ENCODE measurements at regions not wholly inside any gene's neighbourhood (a gene's known extent, or its start where the extent isn't known, plus 50 kb on each side); places are given as distances from the start of the nearest gene placed in this dataset.

DNA sequence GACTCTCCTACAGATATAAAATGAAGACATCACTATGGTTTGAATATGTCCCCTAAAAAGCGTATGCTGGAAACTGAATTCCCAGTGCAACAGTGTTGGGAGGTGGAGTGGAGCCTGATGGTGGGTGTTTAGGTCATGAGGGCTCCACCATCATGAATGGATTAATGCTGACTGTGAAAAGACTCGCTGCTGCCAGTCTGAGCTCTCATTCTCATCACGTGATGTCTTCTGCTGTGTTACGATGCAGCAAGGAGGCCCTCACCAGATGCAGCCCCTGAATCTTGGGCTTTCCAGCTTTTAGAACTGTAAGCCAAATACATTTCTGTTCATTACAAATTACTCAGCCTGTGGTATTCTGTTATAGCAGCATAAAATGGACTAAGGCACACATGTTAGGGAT, 73.8 kb upstream of the PPP2R5A start:
- no CpG with 5 or more reads among the region's 4 CpGs for WGBS, 2 experiments (ENCODE audit: extremely low coverage in 2 of 2, insufficient read length in 1 of 2)

More for the DNA sequence above, 73.8 kb upstream of the PPP2R5A start:
- Histone ChIP-seq H4K5ac (ENCODE audit: low read depth, low read length) (no peak overlapping the region), H3K4me2 (ENCODE audit: low read depth, low read length) (no peak overlapping the region), H2AFZ (replicated peaks; ENCODE audit: low read length, poor library complexity) (no peak overlapping the region), H2BK120ac (ENCODE audit: low read depth, low read length) (no peak overlapping the region), H4K20me1 (ENCODE audit: insufficient read depth, low read length) (no peaks in the 10 kb centered on the region), H3K9ac (ENCODE audit: low read depth, low read length) (no peak overlapping the region), H3K18ac (ENCODE audit: low read depth, low read length) (no peak overlapping the region), H3K9me1 (ENCODE audit: insufficient read depth, low read length) (no peaks in the 10 kb centered on the region), H3K4me1 (ENCODE audit: control insufficient read depth, insufficient read depth, low read length) (no peaks in the 10 kb centered on the region), H4K91ac (ENCODE audit: insufficient read depth, low read depth, low read length) (no peak overlapping the region), H2AK5ac (ENCODE audit: low read depth, low read length) (no peak overlapping the region), H2BK5ac (ENCODE audit: low read depth, low read length, poor library complexity, severe bottlenecking) (no peak overlapping the region), H3K4me3 (ENCODE audit: insufficient read depth, low read depth, low read length) (no peak overlapping the region), H3K79me1 (ENCODE audit: low read depth in 1 of 2, low read length in 2 of 2) (no peaks in the 10 kb centered on the region), H2BK15ac (ENCODE audit: low read depth, low read length) (no peak overlapping the region), H3K23ac (ENCODE audit: low read depth, low read length) (no peak overlapping the region), H3K27me3 (ENCODE audit: control insufficient read depth, insufficient read depth, low read length) (no peaks in the 10 kb centered on the region), H3K4ac (ENCODE audit: low read depth, low read length) (no peak overlapping the region), H3K56ac (ENCODE audit: extremely low read depth, insufficient read depth, low read length) (no peak overlapping the region), H3K9me3 (ENCODE audit: control insufficient read depth, insufficient read depth, low read length) (no peaks in the 10 kb centered on the region), H3K14ac (replicated peaks; ENCODE audit: low read depth, low read length) (no peak overlapping the region), H2BK20ac (ENCODE audit: low read depth, low read length) (no peak overlapping the region), H2AK9ac (replicated peaks; ENCODE audit: low read depth, low read length, poor library complexity) (no peak overlapping the region), H3K36me3 (ENCODE audit: control insufficient read depth, insufficient read depth, low read length) (no peaks in the 10 kb centered on the region), H3K27ac (ENCODE audit: insufficient read depth, low read length) (no peak overlapping the region), H4K8ac (ENCODE audit: low read depth in 2 of 2, low read length in 2 of 2) (no peak overlapping the region)
- DNase-seq, result no peak
- ChIA-PET CTCF (interaction anchor here (0.6 kb wide), 1 partner anchor 100 kb away, joined by 3 read pairs; no protein-coding TSS in a partner anchor), POLR2A (ENCODE audit: unreplicated experiment) (no interaction called here)
- TF ChIP-seq RCOR1 (IDR thresholded peaks at IDR 0.05; ENCODE audit: insufficient replicate concordance, low read length) (no peak), SMC3 (IDR thresholded peaks at IDR 0.05; ENCODE audit: low read depth, low read length) (no peak), BHLHE40 (IDR thresholded peaks at IDR 0.05; ENCODE audit: low read depth, low read length) (no peak), RFX5 (IDR thresholded peaks at IDR 0.05; ENCODE audit: low read depth, low read length) (no peak), POLR2A (IDR thresholded peaks at IDR 0.05; ENCODE audit: low read depth, low read length) (no peak), FOS (IDR thresholded peaks at IDR 0.05; ENCODE audit: low read depth, low read length) (no peak), MAZ (IDR thresholded peaks at IDR 0.05; ENCODE audit: borderline replicate concordance, low read depth, low read length) (no peak), RAD21 (IDR thresholded peaks at IDR 0.05; ENCODE audit: low read length) (no peak), NFE2L2 (IDR thresholded peaks at IDR 0.05; ENCODE audit: low read depth, low read length) (no peak), MXI1 (IDR thresholded peaks at IDR 0.05; ENCODE audit: borderline replicate concordance, low read depth, low read length) (no peak), CHD1 (IDR thresholded peaks at IDR 0.05; ENCODE audit: low read depth, low read length) (no peak), CEBPB (IDR thresholded peaks at IDR 0.05; ENCODE audit: low read depth, low read length) (no peak), USF2 (IDR thresholded peaks at IDR 0.05; ENCODE audit: low read depth, low read length) (no peak)
- TF ChIP-seq, protein P1, sequence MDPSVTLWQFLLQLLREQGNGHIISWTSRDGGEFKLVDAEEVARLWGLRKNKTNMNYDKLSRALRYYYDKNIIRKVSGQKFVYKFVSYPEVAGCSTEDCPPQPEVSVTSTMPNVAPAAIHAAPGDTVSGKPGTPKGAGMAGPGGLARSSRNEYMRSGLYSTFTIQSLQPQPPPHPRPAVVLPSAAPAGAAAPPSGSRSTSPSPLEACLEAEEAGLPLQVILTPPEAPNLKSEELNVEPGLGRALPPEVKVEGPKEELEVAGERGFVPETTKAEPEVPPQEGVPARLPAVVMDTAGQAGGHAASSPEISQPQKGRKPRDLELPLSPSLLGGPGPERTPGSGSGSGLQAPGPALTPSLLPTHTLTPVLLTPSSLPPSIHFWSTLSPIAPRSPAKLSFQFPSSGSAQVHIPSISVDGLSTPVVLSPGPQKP (IDR thresholded peaks at IDR 0.05; ENCODE audit: borderline replicate concordance, low read depth, low read length), result no peak
- TF ChIP-seq, protein P2, sequence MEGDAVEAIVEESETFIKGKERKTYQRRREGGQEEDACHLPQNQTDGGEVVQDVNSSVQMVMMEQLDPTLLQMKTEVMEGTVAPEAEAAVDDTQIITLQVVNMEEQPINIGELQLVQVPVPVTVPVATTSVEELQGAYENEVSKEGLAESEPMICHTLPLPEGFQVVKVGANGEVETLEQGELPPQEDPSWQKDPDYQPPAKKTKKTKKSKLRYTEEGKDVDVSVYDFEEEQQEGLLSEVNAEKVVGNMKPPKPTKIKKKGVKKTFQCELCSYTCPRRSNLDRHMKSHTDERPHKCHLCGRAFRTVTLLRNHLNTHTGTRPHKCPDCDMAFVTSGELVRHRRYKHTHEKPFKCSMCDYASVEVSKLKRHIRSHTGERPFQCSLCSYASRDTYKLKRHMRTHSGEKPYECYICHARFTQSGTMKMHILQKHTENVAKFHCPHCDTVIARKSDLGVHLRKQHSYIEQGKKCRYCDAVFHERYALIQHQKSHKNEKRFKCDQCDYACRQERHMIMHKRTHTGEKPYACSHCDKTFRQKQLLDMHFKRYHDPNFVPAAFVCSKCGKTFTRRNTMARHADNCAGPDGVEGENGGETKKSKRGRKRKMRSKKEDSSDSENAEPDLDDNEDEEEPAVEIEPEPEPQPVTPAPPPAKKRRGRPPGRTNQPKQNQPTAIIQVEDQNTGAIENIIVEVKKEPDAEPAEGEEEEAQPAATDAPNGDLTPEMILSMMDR (conservative IDR thresholded peaks at IDR 0.05; ENCODE audit: low read depth, low read length), result no peak
- dilution Hi-C loops (cut with HindIII; ENCODE audit: low sequenced_read_pairs, unreplicated experiment) (no loop called here), intact Hi-C loops (cut with micrococcal nuclease) (no loop called here), in situ Hi-C loops (cut with MboI; ENCODE audit: low sequenced_read_pairs) (no loop called here)
- no TSS peak for BruUV-seq (replicated peaks)
- no peak for ATAC-seq (ENCODE audit: low read depth)
